Activated naive CD8-positive, alpha-beta T cell treated with anti-CD3 and anti-CD28 coated beads, Interleukin-2, amount 10 ng/mL, durations not matched to agents 7 days and 5 days (primary cell): ENCODE measurements at regions not wholly inside any gene's neighbourhood (a gene's known extent, or its start where the extent isn't known, plus 50 kb on each side); places are given as distances from the start of the nearest gene placed in this dataset.

Source experiments
- ATAC-seq: fragments of 150-1000 bp; cut with Tn5 transposase; one replicate; pipeline ENCODE4 v1.10.0; 2021; ENCODE audit warnings: low read depth, moderate library complexity
- POLR2A ChIA-PET: fragments of 350-600 bp; sonication (Branson Sonifier 250); formaldehyde crosslinking; loops from one replicate; lab custom pipeline; 2021; ENCODE audit warnings: antibody characterized with exemption; lab: Charles Lee
- DNase-seq: peaks from one replicate; pipeline ENCODE4 v3.0.0; 2021
- H3K27ac Mint-ChIP-seq: one replicate; pipeline ENCODE4 v1.8.0; 2022; ENCODE audit warnings: mild to moderate bottlenecking, mixed read lengths
- H3K27me3 Mint-ChIP-seq: one replicate; pipeline ENCODE4 v1.8.0; 2022; ENCODE audit warnings: mild to moderate bottlenecking, moderate library complexity, mixed read lengths
- H3K36me3 Mint-ChIP-seq: one replicate; pipeline ENCODE4 v1.8.0; 2021; ENCODE audit warnings: mild to moderate bottlenecking, mixed read lengths
- H3K4me1 Mint-ChIP-seq: one replicate; pipeline ENCODE4 v1.8.0; 2021; ENCODE audit warnings: mixed read lengths
- H3K4me3 Mint-ChIP-seq: one replicate; pipeline ENCODE4 v1.8.0; 2022; ENCODE audit warnings: mild to moderate bottlenecking, moderate library complexity, mixed read lengths
- H3K9me3 Mint-ChIP-seq: one replicate; pipeline ENCODE4 v1.8.0; 2021; ENCODE audit warnings: mixed read lengths

GRCh38 chr11:115929618-115930129 lies 425.5 kb upstream of the CADM1 start:
- Mint-ChIP-seq H3K4me1 (no peaks in the 10 kb centered on the region), H3K27ac (no peak overlapping the region), H3K9me3 (peaks cover 3% of the 10 kb centered on the region), H3K27me3 (peaks cover 2% of the 10 kb centered on the region), H3K36me3 (no peaks in the 10 kb centered on the region), H3K4me3 (no peak overlapping the region)
- DNase-seq (no peak), ATAC-seq (no peak)
- POLR2A ChIA-PET: no interaction called here

GRCh38 chr11:115928811-115929210 lies 424.6 kb upstream of the CADM1 start:
- POLR2A ChIA-PET: no interaction called here
- no peak for ATAC-seq
- Mint-ChIP-seq H3K9me3 (peaks cover 3% of the 10 kb centered on the region), H3K4me3 (no peak overlapping the region), H3K27me3 (peaks cover 2% of the 10 kb centered on the region), H3K4me1 (no peaks in the 10 kb centered on the region), H3K27ac (no peak overlapping the region), H3K36me3 (no peaks in the 10 kb centered on the region)
- DNase-seq: no peak

- Mint-ChIP-seq H3K9me3 (peaks cover 6% of the 10 kb centered on the region), H3K4me1 (no peaks in the 10 kb centered on the region)
Measured at GRCh38 chr11:115927823-115928329, 423.7 kb upstream of the CADM1 start.

GRCh38 chr11:115926601-115927000 lies 422.4 kb upstream of the CADM1 start:
- Mint-ChIP-seq H3K27me3 (peaks cover 2% of the 10 kb centered on the region), H3K4me3 (no peak overlapping the region), H3K27ac (no peak overlapping the region)

More at GRCh38 chr11:115927823-115928329, 423.7 kb upstream of the CADM1 start:
- Mint-ChIP-seq H3K36me3 (no peaks in the 10 kb centered on the region), H3K27ac (no peak overlapping the region), H3K27me3 (peaks cover 2% of the 10 kb centered on the region), H3K4me3 (no peak overlapping the region)
- DNase-seq (no peak), ATAC-seq (no peak)
- POLR2A ChIA-PET: no interaction called here

GRCh38 chr11:115926138-115926537 lies 421.9 kb upstream of the CADM1 start:
- H3K4me3 Mint-ChIP-seq: no peak overlapping the region
- DNase-seq (no peak), ATAC-seq (no peak)
- no peaks in the 10 kb centered on the region for H3K36me3 Mint-ChIP-seq
- no peak overlapping the region for H3K27ac Mint-ChIP-seq
- H3K4me1 Mint-ChIP-seq: no peaks in the 10 kb centered on the region
- H3K9me3 Mint-ChIP-seq: peaks cover 8% of the 10 kb centered on the region
- POLR2A ChIA-PET: no interaction called here
- peaks cover 2% of the 10 kb centered on the region for H3K27me3 Mint-ChIP-seq

More at GRCh38 chr11:115926601-115927000, 422.4 kb upstream of the CADM1 start:
- POLR2A ChIA-PET: no interaction called here
- DNase-seq (no peak), ATAC-seq (no peak)
- H3K9me3 Mint-ChIP-seq: peaks cover 8% of the 10 kb centered on the region
- no peaks in the 10 kb centered on the region for H3K36me3 Mint-ChIP-seq
- H3K4me1 Mint-ChIP-seq: no peaks in the 10 kb centered on the region

GRCh38 chr11:115925568-115926090 lies 421.4 kb upstream of the CADM1 start:
- H3K36me3 Mint-ChIP-seq: no peaks in the 10 kb centered on the region
- DNase-seq (no peak), ATAC-seq (no peak)
- H3K27me3 Mint-ChIP-seq: peaks cover 2% of the 10 kb centered on the region
- H3K4me1 Mint-ChIP-seq: no peaks in the 10 kb centered on the region
- no peak overlapping the region for H3K27ac Mint-ChIP-seq
- H3K9me3 Mint-ChIP-seq: peaks cover 8% of the 10 kb centered on the region
- H3K4me3 Mint-ChIP-seq: no peak overlapping the region
- POLR2A ChIA-PET: no interaction called here

GRCh38 chr11:115924744-115925567 lies 420.7 kb upstream of the CADM1 start:
- Mint-ChIP-seq H3K27me3 (peaks cover 2% of the 10 kb centered on the region), H3K4me3 (no peak overlapping the region), H3K36me3 (no peaks in the 10 kb centered on the region), H3K9me3 (peaks cover 8% of the 10 kb centered on the region), H3K4me1 (no peaks in the 10 kb centered on the region), H3K27ac (no peak overlapping the region)
- no peak for ATAC-seq
- DNase-seq: no peak
- POLR2A ChIA-PET: no interaction called here

GRCh38 chr11:115922876-115923275 lies 418.7 kb upstream of the CADM1 start:
- Mint-ChIP-seq H3K4me3 (no peak overlapping the region), H3K27me3 (no peaks in the 10 kb centered on the region), H3K4me1 (no peaks in the 10 kb centered on the region), H3K36me3 (no peaks in the 10 kb centered on the region), H3K9me3 (peaks cover 8% of the 10 kb centered on the region), H3K27ac (no peak overlapping the region)
- no peak for DNase-seq
- no peak for ATAC-seq
- POLR2A ChIA-PET: no interaction called here

GRCh38 chr11:115921986-115922385 lies 417.8 kb upstream of the CADM1 start:
- Mint-ChIP-seq H3K36me3 (no peaks in the 10 kb centered on the region), H3K27ac (no peak overlapping the region), H3K4me3 (no peak overlapping the region), H3K4me1 (no peaks in the 10 kb centered on the region), H3K9me3 (peaks cover 5% of the 10 kb centered on the region), H3K27me3 (no peaks in the 10 kb centered on the region)
- DNase-seq: no peak
- POLR2A ChIA-PET: no interaction called here
- no peak for ATAC-seq

- POLR2A ChIA-PET: no interaction called here
- no peaks in the 10 kb centered on the region for H3K4me1 Mint-ChIP-seq
- no peak overlapping the region for H3K27ac Mint-ChIP-seq
Measured at GRCh38 chr11:115921540-115921939, 417.3 kb upstream of the CADM1 start.

GRCh38 chr11:115920841-115921480 lies 416.7 kb upstream of the CADM1 start:
- DNase-seq (no peak), ATAC-seq (no peak)
- no peaks in the 10 kb centered on the region for H3K36me3 Mint-ChIP-seq
- no peaks in the 10 kb centered on the region for H3K4me1 Mint-ChIP-seq
- H3K4me3 Mint-ChIP-seq: no peak overlapping the region
- peaks cover 5% of the 10 kb centered on the region for H3K9me3 Mint-ChIP-seq
- H3K27me3 Mint-ChIP-seq: no peaks in the 10 kb centered on the region
- POLR2A ChIA-PET: no interaction called here
- no peak overlapping the region for H3K27ac Mint-ChIP-seq

More at GRCh38 chr11:115921540-115921939, 417.3 kb upstream of the CADM1 start:
- ATAC-seq: no peak
- Mint-ChIP-seq H3K27me3 (no peaks in the 10 kb centered on the region), H3K36me3 (no peaks in the 10 kb centered on the region), H3K9me3 (peaks cover 5% of the 10 kb centered on the region), H3K4me3 (no peak overlapping the region)
- no peak for DNase-seq

- no peak overlapping the region for H3K27ac Mint-ChIP-seq
- peaks cover 5% of the 10 kb centered on the region for H3K9me3 Mint-ChIP-seq
- ATAC-seq: no peak
- H3K4me3 Mint-ChIP-seq: no peak overlapping the region
- no peaks in the 10 kb centered on the region for H3K4me1 Mint-ChIP-seq
- peaks cover 1% of the 10 kb centered on the region for H3K27me3 Mint-ChIP-seq
- no peak for DNase-seq
- no peaks in the 10 kb centered on the region for H3K36me3 Mint-ChIP-seq
- POLR2A ChIA-PET: no interaction called here
Measured at GRCh38 chr11:115920092-115920461, 415.9 kb upstream of the CADM1 start.

GRCh38 chr11:115919341-115920091 lies 415.3 kb upstream of the CADM1 start:
- peaks cover 1% of the 10 kb centered on the region for H3K27me3 Mint-ChIP-seq
- H3K36me3 Mint-ChIP-seq: no peaks in the 10 kb centered on the region
- DNase-seq: no peak
- POLR2A ChIA-PET: no interaction called here
- no peaks in the 10 kb centered on the region for H3K4me1 Mint-ChIP-seq
- no peak overlapping the region for H3K4me3 Mint-ChIP-seq
- ATAC-seq: no peak
- H3K9me3 Mint-ChIP-seq: peaks cover 5% of the 10 kb centered on the region
- H3K27ac Mint-ChIP-seq: no peak overlapping the region
